NCI-H2196 treated with DMSO at 0.1 percent for 48 hours (cell line): ENCODE measurements at regions not wholly inside any gene's neighbourhood (a gene's known extent, or its start where the extent isn't known, plus 50 kb on each side); places are given as distances from the start of the nearest gene placed in this dataset.
"Not testable (repeated sequence)": the region's sequence is repeated elsewhere in the genome, so short reads cannot be mapped to it uniquely, and the experiment has no call there.

ENCODE experiments used
- DNase-seq: peaks from one replicate; lab custom pipeline; 2025; ENCODE audit not compliant: unreplicated experiment; lab: John Stamatoyannopoulos, UW

GRCh38 chr18:59848002-59848401 lies 51.8 kb upstream of the PMAIP1 start:
- peak; percentile 39 for DNase-seq

DNA sequence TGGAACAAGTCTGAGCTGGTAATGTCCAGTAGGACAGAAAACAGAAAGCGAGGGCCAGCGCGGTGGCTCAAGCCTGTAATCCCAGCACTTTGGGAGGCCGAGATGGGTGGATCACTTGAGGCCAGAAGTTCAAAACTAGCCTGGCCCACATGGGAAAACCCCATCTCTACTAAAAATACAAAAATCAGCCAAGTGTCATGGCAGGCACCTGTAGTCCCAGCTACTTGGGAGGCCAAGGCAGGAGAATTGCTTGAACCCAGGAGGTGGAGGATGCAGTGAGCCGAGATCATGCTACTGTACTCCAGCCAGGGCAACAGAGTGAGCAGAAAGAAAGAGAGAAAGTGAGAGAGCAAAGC lies 52.3 kb upstream of the PMAIP1 start:
- not testable (repeated sequence) for DNase-seq

DNA sequence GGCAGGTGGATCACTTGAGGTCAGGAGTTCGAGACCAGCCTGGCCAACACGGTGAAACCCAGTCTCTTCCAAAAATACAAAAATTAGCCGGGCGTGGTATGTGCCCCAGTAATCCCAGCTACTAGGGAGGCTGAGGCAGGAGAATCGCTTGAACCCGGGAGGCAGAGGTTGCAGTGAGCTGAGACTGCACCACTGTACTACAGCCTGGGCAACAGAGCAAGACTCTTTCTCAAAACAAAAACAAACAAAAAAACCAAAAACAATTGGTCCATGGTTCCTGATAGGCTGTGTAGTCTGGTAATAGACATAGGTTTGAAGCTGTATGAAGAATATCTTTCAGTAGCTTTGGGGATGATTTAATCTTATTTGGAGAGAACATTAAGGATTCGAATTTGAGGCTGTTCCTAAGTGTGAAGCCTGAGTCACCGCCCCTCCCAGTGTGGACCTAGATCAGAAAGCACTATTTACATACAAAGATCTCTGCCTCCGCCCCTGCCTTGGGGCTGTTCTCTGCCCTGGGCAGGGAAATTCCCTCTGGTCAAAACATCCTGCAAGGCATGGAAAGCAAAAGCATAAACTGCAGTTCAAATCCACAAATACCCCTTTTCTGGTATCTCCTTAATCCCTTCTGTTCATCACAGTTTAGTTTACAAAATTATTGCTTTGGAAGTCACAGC lies 52.8 kb upstream of the PMAIP1 start:
- no peak for DNase-seq

GRCh38 chr18:59842947-59843346 lies 56.8 kb upstream of the PMAIP1 start:
- no peak for DNase-seq

DNA sequence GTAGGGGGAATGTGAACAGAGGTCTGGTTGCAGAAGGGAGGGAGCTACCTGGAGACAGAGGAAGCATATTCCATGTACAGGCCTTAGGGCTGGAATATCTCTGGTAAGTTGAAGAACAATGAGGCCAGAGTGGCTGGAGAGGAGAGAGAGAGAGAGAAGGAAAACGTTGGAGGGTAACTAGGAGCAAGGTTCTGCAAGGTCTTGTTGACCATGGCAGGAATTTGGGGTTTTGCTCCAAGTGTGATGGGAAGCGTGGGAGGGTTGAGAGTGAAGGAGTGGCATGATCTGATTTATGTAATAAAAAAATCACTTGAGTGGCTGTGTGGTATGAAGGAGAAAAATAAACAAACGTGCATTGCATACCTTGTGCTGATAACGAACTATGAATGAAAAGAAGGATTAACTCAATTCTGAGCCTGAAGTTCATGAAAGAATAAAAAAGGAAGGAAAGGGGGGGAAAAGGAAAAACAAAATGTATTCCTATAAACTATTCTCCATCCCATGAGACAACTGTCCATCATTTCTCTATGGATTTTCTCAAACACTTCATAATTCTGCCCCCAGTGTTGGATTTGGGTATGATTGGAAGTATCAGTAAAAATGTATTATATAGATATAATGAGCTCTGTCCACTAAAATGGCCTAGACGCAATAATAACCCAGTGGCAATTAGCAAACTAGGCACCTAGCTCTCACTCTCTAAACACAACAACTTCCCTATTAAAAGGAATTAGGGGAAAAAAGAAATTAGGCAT lies 59.7 kb upstream of the PMAIP1 start:
- no peak for DNase-seq

DNA sequence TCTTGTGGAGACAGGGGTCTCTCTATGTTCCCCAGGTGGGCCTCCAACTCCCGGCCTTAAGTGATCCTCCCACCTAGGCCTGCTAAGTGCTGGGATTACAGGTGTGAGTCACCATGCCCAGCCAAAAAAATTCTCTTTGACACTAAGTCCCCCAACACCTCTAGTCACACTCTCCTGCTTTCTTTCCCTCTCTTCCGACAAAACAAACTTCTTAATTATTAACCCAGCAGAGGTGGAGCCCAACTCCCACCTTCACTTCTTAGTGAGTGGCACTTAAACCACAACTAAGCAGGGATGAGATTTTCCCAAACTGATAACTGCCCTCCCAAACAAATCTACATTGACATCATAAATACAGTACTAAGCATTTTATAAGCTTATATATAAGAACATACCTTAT lies 60.5 kb upstream of the PMAIP1 start:
- DNase-seq: no peak

GRCh38 chr18:59837586-59837985 lies 62.2 kb upstream of the PMAIP1 start:
- peak; percentile 51 for DNase-seq

DNA sequence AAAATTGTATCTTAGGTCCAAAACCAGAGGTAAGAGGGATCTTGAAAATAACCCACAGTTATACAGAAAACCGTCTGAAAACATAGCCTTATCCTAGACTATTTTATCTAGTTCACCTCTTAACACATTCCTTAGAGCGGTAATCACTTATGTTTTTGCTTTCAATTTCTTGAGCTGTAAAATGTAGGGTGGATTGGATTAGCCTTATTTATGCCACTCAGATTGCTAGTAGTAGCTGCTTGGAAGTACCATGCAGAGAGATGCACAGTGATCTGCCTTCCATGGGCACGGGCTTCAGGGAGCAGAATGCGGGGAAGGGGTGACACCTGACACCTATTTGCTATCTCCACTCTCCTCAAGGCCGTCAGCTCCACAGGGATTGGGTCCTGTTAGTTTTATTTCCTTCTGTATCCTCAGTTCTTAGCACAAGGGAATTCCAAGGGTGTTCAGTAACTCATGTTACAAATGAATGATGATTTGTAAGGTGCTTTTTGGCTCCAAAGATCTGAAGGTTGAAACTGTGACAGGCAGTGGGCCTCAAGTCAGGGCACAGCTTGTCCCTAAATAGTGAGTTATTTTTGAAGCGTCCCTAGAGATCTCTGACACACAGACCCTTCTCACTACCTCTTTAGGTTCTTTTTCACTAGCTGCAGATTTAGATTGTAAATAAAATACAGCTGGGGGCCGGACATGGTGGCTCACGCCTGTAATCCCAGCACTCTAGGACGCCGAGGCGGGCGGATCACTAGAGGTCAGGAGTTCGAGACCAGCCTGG lies 64.0 kb upstream of the PMAIP1 start:
- DNase-seq: no peak

DNA sequence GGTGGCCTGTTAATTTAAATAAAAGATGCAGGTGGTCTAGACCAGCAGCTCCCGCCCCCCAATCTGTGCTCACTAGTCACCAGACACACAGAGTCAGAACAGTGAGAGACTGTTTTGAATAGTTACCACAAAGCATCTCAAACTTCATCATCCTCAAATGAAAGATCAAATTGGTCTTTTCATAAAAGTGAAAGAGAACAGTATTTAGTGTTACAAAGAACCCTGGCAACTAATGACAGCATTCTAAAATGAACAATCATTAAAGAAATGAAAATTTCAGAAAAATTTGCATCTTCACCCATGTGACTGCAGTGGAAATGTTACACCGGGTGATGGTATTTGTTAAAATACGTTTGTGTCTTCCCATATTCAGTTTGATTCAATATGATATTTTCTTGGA lies 65.5 kb upstream of the PMAIP1 start:
- DNase-seq: no peak

DNA sequence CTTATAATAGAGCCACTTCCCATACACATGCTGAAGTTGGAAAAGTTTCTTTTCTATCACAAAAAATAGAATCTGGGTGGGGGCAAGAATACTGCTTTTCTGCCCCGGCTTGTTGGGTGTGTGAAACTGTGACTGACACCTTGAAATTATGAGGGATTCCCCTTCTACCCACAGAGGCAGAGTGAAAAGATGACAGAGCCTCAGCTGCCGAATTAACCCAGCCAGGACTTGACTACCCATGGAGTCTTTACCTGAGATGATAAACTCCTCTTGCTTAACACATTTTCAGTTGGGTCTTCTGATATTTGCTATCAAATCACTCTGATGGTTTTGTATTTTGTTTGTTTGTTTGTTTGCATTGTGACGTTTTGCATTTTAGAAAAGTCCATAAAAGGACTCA lies 66.0 kb upstream of the PMAIP1 start:
- DNase-seq: no peak

- DNase-seq: peak; percentile 28
Observed at GRCh38 chr18:59823596-59824195, 76.1 kb upstream of the PMAIP1 start.

DNA sequence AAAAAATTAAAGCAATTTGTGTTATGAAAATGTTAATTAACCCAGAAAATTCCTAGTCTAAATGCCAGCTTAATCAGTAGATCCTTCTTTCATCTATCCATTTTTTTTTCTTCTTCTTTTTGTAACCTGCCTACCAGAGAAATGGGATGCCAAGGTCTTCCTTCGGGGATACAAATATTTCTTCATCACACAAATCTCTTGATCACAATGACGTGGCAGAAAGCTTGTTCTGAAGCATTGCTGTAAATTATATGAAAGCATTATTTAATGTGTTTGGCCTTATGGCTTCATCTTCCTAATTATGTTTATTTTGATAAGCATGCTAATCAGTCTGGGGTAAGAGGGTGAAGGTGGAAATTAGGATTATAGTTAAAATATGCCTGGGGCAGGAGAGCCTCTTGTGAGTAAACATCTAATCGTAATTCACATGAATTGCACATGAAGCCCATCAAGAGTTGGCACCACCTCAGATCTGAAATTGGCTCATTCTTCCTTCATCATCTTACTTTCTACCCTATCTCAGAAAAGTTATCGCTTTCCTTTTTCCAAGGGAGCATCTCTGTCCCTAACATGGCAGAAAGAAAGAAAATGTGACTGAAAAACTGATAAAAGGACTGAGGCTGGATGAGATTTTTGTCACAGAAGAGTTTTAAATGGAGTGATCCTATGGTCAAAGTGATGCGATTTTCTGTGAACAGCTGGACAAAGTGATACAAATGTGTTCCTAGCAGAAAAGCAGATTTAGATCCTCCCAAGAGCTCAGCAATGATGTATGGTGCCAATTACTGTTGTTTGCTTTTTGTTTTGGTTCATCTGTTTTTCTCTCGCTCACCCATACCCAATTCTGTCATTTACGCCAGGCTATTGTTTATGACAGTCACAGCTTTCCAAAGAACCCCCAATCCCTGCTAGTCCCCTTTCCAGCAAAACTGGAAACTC lies 76.9 kb upstream of the PMAIP1 start:
- no peak for DNase-seq

DNA sequence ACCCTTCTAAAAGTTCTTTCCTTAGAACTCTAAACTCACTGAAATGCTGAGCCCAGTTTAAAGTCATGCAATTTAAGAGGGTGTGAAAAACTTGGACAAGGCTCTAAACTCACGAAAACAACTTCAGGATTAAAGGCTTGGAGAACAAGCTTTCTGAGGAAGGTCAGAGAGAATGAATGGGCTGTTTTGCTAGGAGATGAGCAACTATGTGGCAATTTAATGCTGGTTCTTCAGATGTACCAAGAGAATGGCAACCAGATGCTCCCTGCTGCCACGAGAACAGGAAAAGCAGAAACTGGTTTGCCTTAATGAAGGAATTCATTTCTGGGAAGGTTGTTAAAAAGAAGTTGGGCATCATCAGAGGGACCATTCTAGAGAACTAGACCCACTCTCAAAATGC lies 77.8 kb upstream of the PMAIP1 start:
- DNase-seq: no peak

DNA sequence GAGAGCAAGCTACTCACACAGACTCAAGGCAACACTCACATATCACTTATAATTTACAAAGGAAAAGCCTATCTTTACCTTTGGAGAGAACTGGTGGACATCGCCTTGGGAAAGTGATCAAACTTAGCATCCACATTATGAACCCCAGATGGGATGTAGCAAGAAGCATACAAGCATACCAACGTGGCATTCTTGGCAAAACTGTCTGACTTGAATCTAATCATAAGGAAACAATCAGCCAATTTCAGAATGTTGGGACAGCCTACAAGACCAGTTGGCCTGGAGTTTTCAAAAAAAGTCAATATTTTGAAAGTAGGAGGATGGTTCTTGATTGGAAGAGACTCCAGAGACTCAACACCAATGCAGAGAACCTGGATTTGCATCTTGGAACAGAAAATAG lies 79.1 kb upstream of the PMAIP1 start:
- no peak for DNase-seq

- no peak for DNase-seq
Observed at GRCh38 chr18:59818769-59819168, 81.0 kb upstream of the PMAIP1 start.

- no peak for DNase-seq
Observed at GRCh38 chr18:59814891-59815290, 84.9 kb upstream of the PMAIP1 start.

DNA sequence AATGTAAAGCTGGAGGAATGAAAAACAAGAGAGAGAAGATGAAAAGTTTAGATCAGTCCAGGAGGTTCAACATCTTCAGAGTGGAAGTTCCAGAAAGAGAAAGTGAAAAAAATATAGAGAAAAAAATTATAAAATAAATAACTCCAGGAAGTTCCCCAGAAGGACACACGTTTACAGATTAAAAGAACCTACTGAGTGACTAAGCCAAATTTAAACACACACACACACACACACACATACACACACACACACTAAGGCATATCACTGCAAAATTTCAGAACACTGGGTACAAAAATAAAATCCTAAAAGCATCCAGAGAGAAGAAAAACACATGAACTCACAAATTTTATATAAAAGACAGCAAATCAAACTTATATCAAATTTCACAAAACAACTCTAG lies 85.9 kb upstream of the PMAIP1 start:
- no peak for DNase-seq

GRCh38 chr18:59810735-59811520 lies 88.9 kb upstream of the PMAIP1 start:
- no peak for DNase-seq

- no peak for DNase-seq
Observed at GRCh38 chr18:59810183-59810582, 89.6 kb upstream of the PMAIP1 start.

GRCh38 chr18:59802031-59802430 lies 97.8 kb upstream of the PMAIP1 start:
- no peak for DNase-seq
